ENCODE measurements at regions not wholly inside any gene's neighbourhood (a gene's known extent, or its start where the extent isn't known, plus 50 kb on each side); places are given as distances from the start of the nearest gene placed in this dataset.

GRCh38 chr13:89843621-89844020, 1503.9 kb upstream of the MIR17HG start:
- DNase-seq (ENCODE audit: low read depth, low spot score) (no peak), ATAC-seq (no peak)
- TF ChIP-seq CBX3 (IDR thresholded peaks at IDR 0.05; ENCODE audit: low read depth) (no peak), MAX (IDR thresholded peaks at IDR 0.05) (no peak), SIN3A (IDR thresholded peaks at IDR 0.05; ENCODE audit: low read depth) (no peak), SP1 (IDR thresholded peaks at IDR 0.05; ENCODE audit: low read depth) (no peak), RAD21 (IDR thresholded peaks at IDR 0.05; ENCODE audit: low read depth) (no peak), FOSL1 (IDR thresholded peaks at IDR 0.05; ENCODE audit: low read depth) (no peak), ATF3 (IDR thresholded peaks at IDR 0.05) (no peak), POLR2AphosphoS5 (IDR thresholded peaks at IDR 0.05; ENCODE audit: low read depth, low read length) (no peak), SRF (IDR thresholded peaks at IDR 0.05; ENCODE audit: low read depth) (no peak)
- H3K79me2 ChIP-seq (ENCODE audit: insufficient read depth, low read length), result no peaks in the 10 kb centered on the region
- ChIA-PET POLR2A (no interaction called here), RAD21 (ENCODE audit: low non-redundant PET in 1 of 2, low total read pairs in 2 of 2, uncharacterized antibody in 2 of 2, unreplicated experiment in 2 of 2) (no interaction called here), CTCF (no interaction called here)
- no peaks in the 10 kb centered on the region for H3K27me3 ChIP-seq (ENCODE audit: insufficient read depth, low read length)
- H2AFZ ChIP-seq (ENCODE audit: low read depth, low read length, poor library complexity, severe bottlenecking), result no peak overlapping the region
- no peak overlapping the region for H3K4me3 ChIP-seq (replicated peaks in 1 of 2; ENCODE audit: low read depth in 1 of 2, low read length in 2 of 2)
- no peaks in the 10 kb centered on the region for H3K4me1 ChIP-seq (ENCODE audit: control insufficient read depth in 1 of 2, insufficient read depth in 2 of 2, low read length in 2 of 2)
- BruUV-seq (replicated peaks), result no TSS peak
- no peaks in the 10 kb centered on the region for H3K36me3 ChIP-seq (ENCODE audit: control insufficient read depth in 1 of 2, insufficient read depth in 2 of 2, low read length in 2 of 2)
- H4K20me1 ChIP-seq (ENCODE audit: insufficient read depth), result no peaks in the 10 kb centered on the region
- no peaks in the 10 kb centered on the region for H3K9me2 ChIP-seq (ENCODE audit: insufficient read depth)
- H3K4me2 ChIP-seq (ENCODE audit: low read length), result no peak overlapping the region
- no peak overlapping the region for H3K27ac ChIP-seq (ENCODE audit: low read depth, low read length)
- intact Hi-C loops (cut with micrococcal nuclease), result no loop called here
- no peaks in the 10 kb centered on the region for H3K9me3 ChIP-seq (ENCODE audit: control insufficient read depth in 1 of 2, insufficient read depth in 1 of 2, low read depth in 1 of 2, low read length in 2 of 2)
- no peak overlapping the region for H3K9ac ChIP-seq (ENCODE audit: low read length)

- POLR2A ChIA-PET, result no interaction called here
- Histone ChIP-seq H3K27ac (ENCODE audit: low read depth, low read length) (no peak overlapping the region), H2AFZ (ENCODE audit: low read depth, low read length, poor library complexity, severe bottlenecking) (no peak overlapping the region), H3K9ac (ENCODE audit: low read length) (no peak overlapping the region), H3K27me3 (ENCODE audit: insufficient read depth, low read length) (no peaks in the 10 kb centered on the region), H3K4me1 (ENCODE audit: control insufficient read depth in 1 of 2, insufficient read depth in 2 of 2, low read length in 2 of 2) (no peaks in the 10 kb centered on the region), H3K4me3 (replicated peaks in 1 of 2; ENCODE audit: low read depth in 1 of 2, low read length in 2 of 2) (no peak overlapping the region), H3K9me2 (ENCODE audit: insufficient read depth) (no peaks in the 10 kb centered on the region), H3K4me2 (ENCODE audit: low read length) (no peak overlapping the region), H3K36me3 (ENCODE audit: control insufficient read depth in 1 of 2, insufficient read depth in 2 of 2, low read length in 2 of 2) (no peaks in the 10 kb centered on the region), H3K79me2 (ENCODE audit: insufficient read depth, low read length) (no peaks in the 10 kb centered on the region), H3K9me3 (ENCODE audit: control insufficient read depth in 1 of 2, insufficient read depth in 1 of 2, low read depth in 1 of 2, low read length in 2 of 2) (no peaks in the 10 kb centered on the region), H4K20me1 (ENCODE audit: insufficient read depth) (no peaks in the 10 kb centered on the region)
- DNase-seq (ENCODE audit: low read depth, low spot score) (no peak), ATAC-seq (no peak)
- TF ChIP-seq CEBPB (IDR thresholded peaks at IDR 0.05; ENCODE audit: low read depth) (no peak), REST (IDR thresholded peaks at IDR 0.05; ENCODE audit: low read depth) (no peak), POLR2A (IDR thresholded peaks at IDR 0.05; ENCODE audit: borderline replicate concordance, extremely low read depth, insufficient read depth, insufficient read length) (no peak), ZFX (IDR thresholded peaks at IDR 0.05) (no peak), JUND (IDR thresholded peaks at IDR 0.05) (no peak), FOSL1 (IDR thresholded peaks at IDR 0.05; ENCODE audit: low read depth) (no peak)
- intact Hi-C loops (cut with micrococcal nuclease), result no loop called here
- RAD21 ChIA-PET (ENCODE audit: low non-redundant PET in 1 of 2, low total read pairs in 2 of 2, uncharacterized antibody in 2 of 2, unreplicated experiment in 2 of 2), result no interaction called here
- BruUV-seq (replicated peaks), result no TSS peak
- CTCF ChIA-PET, result no interaction called here
These were observed 1501.6 kb upstream of the MIR17HG start for GRCh38 chr13:89845874-89846273.

Measured in HCT116 (cell line).